Thyroid gland (tissue), 4 donors: ENCODE measurements at regions not wholly inside any gene's neighbourhood (a gene's known extent, or its start where the extent isn't known, plus 50 kb on each side); places are given as distances from the start of the nearest gene placed in this dataset.

Experiments
- CTCF ChIP-seq, 6 experiments: fragments of 200-600 bp in 3 of 6; fragments of 450-650 bp in 3 of 6; sonication (generic) in 3 of 6; IDR thresholded peaks; one replicate each; pipeline ENCODE4 v1.5.1; 2016 to 2019; ENCODE audit warnings: antibody characterized with exemption in 6 of 6, mild to moderate bottlenecking in 2 of 6, inconsistent platforms in 1 of 6, moderate library complexity in 1 of 6
- POLR2A ChIP-seq, 2 donors: fragments of 450-650 bp; IDR thresholded peaks; one replicate each; pipeline ENCODE4 v1.6.1; 2017; ENCODE audit warnings: antibody characterized with exemption in 2 of 2, mild to moderate bottlenecking in 2 of 2, moderate library complexity in 1 of 2

DNA sequence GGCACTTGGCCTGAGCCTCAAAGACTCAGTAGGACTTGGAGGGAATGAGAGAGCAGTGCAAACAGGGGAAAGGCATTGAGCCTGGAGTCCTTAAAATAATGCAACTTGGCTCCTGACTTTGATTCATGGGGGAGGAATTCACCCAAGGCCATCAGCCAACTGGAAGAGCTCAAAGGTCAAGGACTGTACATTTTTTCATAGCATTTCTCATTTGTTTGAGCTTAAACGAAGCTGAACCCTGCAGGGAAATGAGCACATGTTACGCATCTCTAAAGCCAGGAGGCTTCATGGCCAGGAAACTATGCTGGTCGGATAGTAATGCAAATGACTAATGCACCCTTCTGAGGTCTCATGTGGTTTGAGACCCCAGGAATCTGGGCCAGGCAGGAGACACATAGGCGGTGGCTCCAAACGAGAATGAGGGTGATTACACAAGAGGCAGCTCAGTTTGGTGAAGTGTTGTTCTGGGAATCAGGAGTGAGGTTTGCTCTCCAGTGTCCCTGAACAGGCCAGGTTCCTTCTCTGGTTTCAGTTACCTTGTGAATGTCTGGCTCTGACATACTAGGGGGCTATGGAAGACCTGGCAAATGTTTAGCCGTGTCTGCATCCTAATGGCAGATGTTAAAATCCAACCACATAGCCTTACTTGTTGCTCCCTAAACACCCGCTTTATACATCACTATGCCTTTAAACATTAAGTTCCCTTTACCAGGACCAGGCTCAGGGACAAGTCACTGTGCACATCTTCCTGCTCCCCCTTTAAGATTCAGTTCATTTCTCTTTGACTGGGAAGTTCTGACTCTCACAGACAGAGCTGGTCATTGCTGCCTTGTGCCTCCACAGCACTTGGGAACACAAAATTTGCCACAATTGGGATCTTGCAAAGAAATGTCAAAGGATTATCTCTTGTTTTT is 503.9 kb upstream of the USP24 start:
- TF ChIP-seq CTCF (IDR thresholded peaks at IDR 0.05) (no peak), POLR2A (IDR thresholded peaks at IDR 0.05) (no peak)
